ENCODE measurements at regions not wholly inside any gene's neighbourhood (a gene's known extent, or its start where the extent isn't known, plus 50 kb on each side); places are given as distances from the start of the nearest gene placed in this dataset.
"Not testable (repeated sequence)": the region's sequence is repeated elsewhere in the genome, so short reads cannot be mapped to it uniquely, and the experiment has no call there.

- TF ChIP-seq CTCF, POLR2A (IDR thresholded peaks at IDR 0.05): not testable (repeated sequence)
Observed at GRCh38 chr1:83343767-83344166, 655.2 kb downstream of the TTLL7 start.

All from uterus (tissue), 2 donors.